Mesenchymal stem cell (in vitro differentiated cells and primary cell): ENCODE measurements at regions not wholly inside any gene's neighbourhood (a gene's known extent, or its start where the extent isn't known, plus 50 kb on each side); places are given as distances from the start of the nearest gene placed in this dataset.
"Not testable (repeated sequence)": the region's sequence is repeated elsewhere in the genome, so short reads cannot be mapped to it uniquely, and the experiment has no call there.

Experiments used
- DNase-seq: peaks from one replicate; pipeline ENCODE4 v3.0.0-alpha.2; 2013
- H2AFZ ChIP-seq: one replicate; pipeline ENCODE4 v1.6.1; 2013; ENCODE audit warnings: low read depth, mild to moderate bottlenecking, control low read depth, inconsistent platforms, low read length, moderate library complexity
- H2AK5ac ChIP-seq: 2 replicates; pipeline ENCODE4 v1.6.1; 2013; ENCODE audit warnings: low read length, moderate library complexity, mild to moderate bottlenecking, inconsistent platforms; ENCODE audit not compliant: severe bottlenecking
- H2BK120ac ChIP-seq: one replicate; pipeline ENCODE4 v1.6.1; 2013; ENCODE audit warnings: low read depth, mild to moderate bottlenecking, inconsistent platforms, low read length, moderate library complexity
- H2BK12ac ChIP-seq, 2 experiments: one replicate each; pipeline ENCODE4 v1.6.1; 2013; ENCODE audit warnings: inconsistent platforms in 2 of 2, low read length in 2 of 2, mild to moderate bottlenecking in 2 of 2, moderate library complexity in 2 of 2, control low read depth in 1 of 2
- H2BK15ac ChIP-seq: one replicate; pipeline ENCODE4 v1.6.1; 2013; ENCODE audit warnings: mild to moderate bottlenecking, low read depth, inconsistent platforms; ENCODE audit not compliant: poor library complexity, severe bottlenecking
- H2BK5ac ChIP-seq: 2 replicates; pipeline ENCODE4 v1.6.1; 2013; ENCODE audit warnings: low read depth, mild to moderate bottlenecking, low read length, control low read depth, inconsistent platforms; ENCODE audit not compliant: poor library complexity, severe bottlenecking
- H3K14ac ChIP-seq, 2 experiments: one replicate each; pipeline ENCODE4 v1.6.1; 2013; ENCODE audit warnings: inconsistent platforms in 2 of 2, low read length in 2 of 2, control low read depth in 1 of 2, mild to moderate bottlenecking in 1 of 2, moderate library complexity in 1 of 2
- H3K18ac ChIP-seq, 2 experiments: one replicate each; pipeline ENCODE4 v1.6.1; 2013; ENCODE audit warnings: inconsistent platforms in 2 of 2, low read length in 2 of 2, control low read depth in 1 of 2, low read depth in 1 of 2, mild to moderate bottlenecking in 1 of 2
- H3K23ac ChIP-seq, 2 experiments: one replicate each; pipeline ENCODE4 v1.6.1; 2013; ENCODE audit warnings: inconsistent platforms in 2 of 2, low read length in 2 of 2, mild to moderate bottlenecking in 2 of 2, moderate library complexity in 2 of 2, control low read depth in 1 of 2
- H3K27ac ChIP-seq: 2 replicates; pipeline ENCODE4 v1.5.1; 2013; ENCODE audit warnings: mild to moderate bottlenecking, moderate library complexity, low read length, control low read depth, inconsistent platforms; ENCODE audit not compliant: poor library complexity, severe bottlenecking
- H3K27me3 ChIP-seq, 2 experiments: 2 replicates each; pipeline versions ENCODE4 v1.6.1 to v1.7.0; 2013; ENCODE audit warnings: low read length in 2 of 2, mild to moderate bottlenecking in 2 of 2, moderate library complexity in 2 of 2, control low read depth in 1 of 2, inconsistent platforms in 1 of 2; ENCODE audit not compliant: control insufficient read depth in 1 of 2, insufficient read depth in 1 of 2
- H3K36me3 ChIP-seq, 2 experiments: 2 replicates each; pipeline versions ENCODE4 v1.6.1 to v1.7.0; 2013; ENCODE audit warnings: low read length in 2 of 2, control low read depth in 1 of 2, inconsistent platforms in 1 of 2, low read depth in 1 of 2, mild to moderate bottlenecking in 1 of 2; ENCODE audit not compliant: insufficient read depth in 2 of 2, control insufficient read depth in 1 of 2
- H3K4ac ChIP-seq, 2 experiments: one replicate each; pipeline ENCODE4 v1.6.1; 2013; ENCODE audit warnings: inconsistent platforms in 2 of 2, low read length in 2 of 2, mild to moderate bottlenecking in 2 of 2, moderate library complexity in 2 of 2, control low read depth in 1 of 2, low read depth in 1 of 2
- H3K4me1 ChIP-seq: 2 replicates; pipeline ENCODE4 v1.6.1; 2013; ENCODE audit warnings: low read depth, low read length, control low read depth; ENCODE audit not compliant: control insufficient read depth, insufficient read depth
- H3K4me2 ChIP-seq: 2 replicates; pipeline ENCODE4 v1.6.1; 2013; ENCODE audit warnings: low read length, mild to moderate bottlenecking, inconsistent platforms; ENCODE audit not compliant: poor library complexity, severe bottlenecking
- H3K4me3 ChIP-seq, 2 experiments: 2 replicates each; pipeline versions ENCODE4 v1.5.1 to v1.7.0; 2013; ENCODE audit warnings: low read length in 2 of 2, mild to moderate bottlenecking in 2 of 2, control low read depth in 1 of 2, low read depth in 1 of 2; ENCODE audit not compliant: insufficient read depth in 1 of 2
- H3K79me1 ChIP-seq: replicated peaks from 2 replicates; pipeline ENCODE4 v1.6.1; 2013; ENCODE audit warnings: mild to moderate bottlenecking, control low read depth, low read length, inconsistent platforms; ENCODE audit not compliant: poor library complexity, severe bottlenecking
- H3K9ac ChIP-seq: 2 replicates; pipeline ENCODE4 v1.7.0; 2013; ENCODE audit warnings: mild to moderate bottlenecking, low read length, moderate library complexity
- H3K9me3 ChIP-seq: 2 replicates; pipeline ENCODE4 v1.7.0; 2013; ENCODE audit warnings: mild to moderate bottlenecking, low read length; ENCODE audit not compliant: control insufficient read depth
- H4K8ac ChIP-seq: one replicate; pipeline ENCODE4 v1.6.1; 2013; ENCODE audit warnings: inconsistent platforms, mild to moderate bottlenecking, low read length, moderate library complexity
- H4K91ac ChIP-seq: one replicate; pipeline ENCODE4 v1.6.1; 2013; ENCODE audit warnings: mild to moderate bottlenecking, low read length, inconsistent platforms
- WGBS: methylation state at CpG from one replicate; pipeline ENCODE4 v1.1.7; 2013; ENCODE audit warnings: mixed read lengths; 5-methylcytosine and 5-hydroxymethylcytosine counted together

DNA sequence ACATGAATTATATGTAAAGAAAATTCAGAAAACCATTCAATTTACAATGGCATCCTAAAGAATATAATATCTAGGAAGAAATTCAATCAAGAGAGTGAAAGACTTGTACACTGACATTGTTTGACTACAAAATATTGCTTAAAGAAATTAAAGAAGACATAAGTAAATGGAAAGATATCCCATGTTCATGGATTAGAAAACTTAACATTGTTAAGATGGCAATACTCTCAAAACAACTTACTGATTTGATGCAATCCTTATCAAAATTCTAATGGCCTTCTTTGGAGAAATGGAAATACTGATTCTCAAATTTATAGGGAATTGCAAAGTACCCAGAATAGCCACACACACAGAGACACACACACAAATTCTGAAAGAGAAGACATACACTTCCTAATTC lies 298.3 kb upstream of the EXOC2 start:
- no peaks in the 10 kb centered on the region for H3K79me1 ChIP-seq
- no peak overlapping the region for H2AFZ ChIP-seq
- no peak overlapping the region for H2BK12ac ChIP-seq
- no peak overlapping the region for H3K9ac ChIP-seq
- peaks cover 0 to 17% of the 10 kb centered on the region in 2 experiments for H3K27me3 ChIP-seq
- H2AK5ac ChIP-seq = no peak overlapping the region
- no peaks in the 10 kb centered on the region for H3K36me3 ChIP-seq
- no peak overlapping the region for H3K23ac ChIP-seq
- no peak overlapping the region for H3K4me3 ChIP-seq
- no peak overlapping the region for H3K14ac ChIP-seq
- no peak overlapping the region for H3K4ac ChIP-seq
- no peaks in the 10 kb centered on the region for H3K4me1 ChIP-seq
- H3K27ac ChIP-seq = no peak overlapping the region
- no peak overlapping the region for H4K91ac ChIP-seq
- no peak overlapping the region for H3K18ac ChIP-seq
- no peak overlapping the region for H4K8ac ChIP-seq
- H3K9me3 ChIP-seq = peaks cover 16% of the 10 kb centered on the region
- H2BK15ac ChIP-seq = no peak overlapping the region
- H2BK120ac ChIP-seq = no peak overlapping the region
- DNase-seq = no peak
- H3K4me2 ChIP-seq = no peak overlapping the region
- no peak overlapping the region for H2BK5ac ChIP-seq

DNA sequence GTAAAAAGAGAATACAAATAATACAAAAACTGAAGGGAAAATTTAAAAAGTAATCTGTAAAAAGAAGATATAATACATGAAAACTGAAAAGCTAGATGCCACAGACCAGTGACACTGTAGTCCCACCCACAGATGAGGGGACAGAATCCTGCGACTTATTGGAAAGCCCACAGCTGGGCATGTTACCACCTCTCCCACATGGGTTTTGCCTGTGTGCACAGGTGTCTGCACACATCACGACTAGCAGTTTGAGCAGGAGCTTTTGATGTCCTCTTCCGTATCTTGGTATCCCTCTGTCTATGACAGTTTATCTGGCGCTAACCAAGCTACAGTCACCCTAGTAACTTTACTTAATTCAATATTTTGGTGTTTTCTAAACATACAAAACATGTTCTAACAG lies 291.1 kb upstream of the EXOC2 start:
- no peak overlapping the region for H2BK120ac ChIP-seq
- H2BK5ac ChIP-seq = no peak overlapping the region
- no peak overlapping the region for H2AK5ac ChIP-seq
- no peak overlapping the region for H2BK12ac ChIP-seq
- no peak overlapping the region for H3K9ac ChIP-seq
- no peak overlapping the region for H4K8ac ChIP-seq
- H3K4me2 ChIP-seq = no peak overlapping the region
- WGBS = 76% methylated on average over 4 of the region's 4 CpGs
- H2AFZ ChIP-seq = no peak overlapping the region
- no peak for DNase-seq
- no peak overlapping the region for H2BK15ac ChIP-seq
- no peak overlapping the region for H3K14ac ChIP-seq
- no peak overlapping the region for H3K18ac ChIP-seq
- H3K4me3 ChIP-seq = no peak overlapping the region
- H3K79me1 ChIP-seq = no peaks in the 10 kb centered on the region
- no peak overlapping the region for H3K23ac ChIP-seq
- peaks cover 10% of the 10 kb centered on the region for H3K9me3 ChIP-seq
- no peaks in the 10 kb centered on the region for H3K4me1 ChIP-seq
- H3K36me3 ChIP-seq = no peaks in the 10 kb centered on the region
- H3K27me3 ChIP-seq = peaks cover 0 to 35% of the 10 kb centered on the region in 2 experiments
- no peak overlapping the region for H3K4ac ChIP-seq
- no peak overlapping the region for H4K91ac ChIP-seq
- H3K27ac ChIP-seq = no peak overlapping the region

DNA sequence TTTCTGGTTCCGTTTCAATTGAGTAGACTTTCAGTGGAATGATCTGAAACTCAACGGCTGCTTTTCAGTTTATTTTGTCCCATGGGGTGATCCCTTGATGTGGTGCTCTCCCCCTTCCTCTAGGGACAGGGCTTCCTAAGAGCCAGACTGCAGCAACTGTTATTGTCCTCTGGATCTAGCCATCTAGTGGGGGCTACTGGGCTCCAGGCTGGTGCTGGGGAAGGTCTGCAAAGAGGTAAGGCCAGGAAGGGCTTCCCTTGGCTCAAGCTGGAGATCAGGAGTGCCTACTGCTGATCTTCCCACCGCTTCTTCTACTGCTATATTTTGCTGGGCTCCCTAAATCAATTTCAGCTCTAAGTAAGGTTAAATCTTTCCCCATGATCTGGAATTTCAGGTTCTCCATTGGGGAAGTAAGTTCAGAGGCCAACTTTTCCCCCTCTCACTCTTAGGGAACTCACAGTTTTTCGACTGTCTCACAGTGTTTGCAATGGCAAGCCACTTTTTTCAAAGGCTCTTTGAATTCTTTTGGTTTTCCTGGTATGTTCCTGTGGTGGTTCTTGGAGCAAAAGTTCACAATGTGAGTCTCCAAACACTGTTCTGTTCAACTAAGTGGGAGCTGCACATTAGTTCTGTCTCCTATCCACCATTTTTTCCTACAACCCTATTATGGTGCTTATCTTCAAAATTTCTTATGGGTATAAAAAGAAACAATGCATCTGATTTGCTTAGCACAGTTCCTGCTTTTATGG lies 286.2 kb upstream of the EXOC2 start:
- H2AFZ ChIP-seq = no peak overlapping the region
- no peak overlapping the region for H3K14ac ChIP-seq
- no peak overlapping the region for H4K91ac ChIP-seq
- H3K27ac ChIP-seq = no peak overlapping the region
- no peak overlapping the region for H2BK15ac ChIP-seq
- no peak overlapping the region for H3K4me2 ChIP-seq
- H2BK5ac ChIP-seq = no peak overlapping the region
- no peak overlapping the region for H2BK12ac ChIP-seq
- DNase-seq = peak; percentile 9
- WGBS = 70% methylated on average over 4 of the region's 4 CpGs
- H2BK120ac ChIP-seq = no peak overlapping the region
- H3K79me1 ChIP-seq = no peaks in the 10 kb centered on the region
- no peaks in the 10 kb centered on the region for H3K36me3 ChIP-seq
- no peak overlapping the region for H4K8ac ChIP-seq
- peaks cover 0 to 56% of the 10 kb centered on the region in 2 experiments for H3K27me3 ChIP-seq
- H3K23ac ChIP-seq = no peak overlapping the region
- H3K18ac ChIP-seq = no peak overlapping the region
- H2AK5ac ChIP-seq = no peak overlapping the region
- no peak overlapping the region for H3K4me3 ChIP-seq
- no peak overlapping the region for H3K9ac ChIP-seq
- no peak overlapping the region for H3K4ac ChIP-seq
- H3K4me1 ChIP-seq = no peaks in the 10 kb centered on the region
- peaks cover 37% of the 10 kb centered on the region for H3K9me3 ChIP-seq

DNA sequence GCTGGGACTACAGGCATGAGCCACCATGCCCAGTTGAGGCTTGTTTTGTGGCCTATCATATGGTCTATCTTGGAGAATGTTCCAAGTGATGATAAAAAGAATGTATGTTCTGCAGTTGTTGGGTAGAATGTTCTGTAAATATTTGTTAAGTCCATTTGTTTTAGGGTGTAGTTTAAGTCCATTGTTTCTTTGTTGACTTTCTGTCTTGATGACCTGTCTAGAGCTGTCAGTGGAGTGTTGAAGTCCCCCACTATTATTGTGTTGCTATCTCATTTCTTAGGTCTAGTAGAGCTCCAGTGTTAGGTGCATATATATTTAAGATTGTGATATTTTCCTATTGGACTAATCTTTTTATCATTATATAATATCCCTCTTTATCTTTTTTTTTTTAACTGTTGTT lies 284.3 kb upstream of the EXOC2 start:
- H3K9ac ChIP-seq, H3K14ac ChIP-seq, H3K27ac ChIP-seq, H3K4me1 ChIP-seq, H2BK15ac ChIP-seq, H2AK5ac ChIP-seq, H2BK5ac ChIP-seq, H4K8ac ChIP-seq, H2BK120ac ChIP-seq, H3K4me2 ChIP-seq, H3K4ac ChIP-seq, DNase-seq, H2AFZ ChIP-seq, H3K79me1 ChIP-seq, H4K91ac ChIP-seq, H3K23ac ChIP-seq, H3K4me3 ChIP-seq, H3K18ac ChIP-seq, H2BK12ac ChIP-seq, H3K36me3 ChIP-seq: not testable (repeated sequence)
- Histone ChIP-seq H3K27me3 (peaks cover 0 to 54% of the 10 kb centered on the region in 2 experiments), H3K9me3 (peaks cover 37% of the 10 kb centered on the region)
